ENCODE measurements at regions not wholly inside any gene's neighbourhood (a gene's known extent, or its start where the extent isn't known, plus 50 kb on each side); places are given as distances from the start of the nearest gene placed in this dataset.
"Not testable (repeated sequence)": the region's sequence is repeated elsewhere in the genome, so short reads cannot be mapped to it uniquely, and the experiment has no call there.

GRCh38 chr7:55313671-55314070 is 51.5 kb upstream of the LANCL2 start:
- not testable (repeated sequence) for H3K27me3 ChIP-seq (ENCODE audit: control insufficient read depth, insufficient read depth, low read length)

GRCh38 chr7:55314967-55315366 is 50.2 kb upstream of the LANCL2 start:
- no peak overlapping the region for H3K27ac ChIP-seq (ENCODE audit: low read length)
- no CpG with 5 or more reads among the region's 8 CpGs for WGBS (ENCODE audit: insufficient coverage, insufficient read length)
- H3K4me1 ChIP-seq (ENCODE audit: control insufficient read depth, insufficient read depth, low read length), result no peaks in the 10 kb centered on the region
- H3K27me3 ChIP-seq (ENCODE audit: control insufficient read depth, insufficient read depth, low read length), result no peaks in the 10 kb centered on the region
- no peak for DNase-seq (ENCODE audit: low read depth, low spot score)
- H3K9me3 ChIP-seq (ENCODE audit: control insufficient read depth, insufficient read depth, low read length), result no peaks in the 10 kb centered on the region
- no peak overlapping the region for H3K4me3 ChIP-seq (ENCODE audit: low read length)
- H3K36me3 ChIP-seq (ENCODE audit: control insufficient read depth, insufficient read depth, low read length), result no peaks in the 10 kb centered on the region

More at GRCh38 chr7:55313671-55314070, 51.5 kb upstream of the LANCL2 start:
- H3K4me1 ChIP-seq (ENCODE audit: control insufficient read depth, insufficient read depth, low read length); H3K27ac ChIP-seq (ENCODE audit: low read length); DNase-seq (ENCODE audit: low read depth, low spot score); H3K36me3 ChIP-seq (ENCODE audit: control insufficient read depth, insufficient read depth, low read length); H3K9me3 ChIP-seq (ENCODE audit: control insufficient read depth, insufficient read depth, low read length); H3K4me3 ChIP-seq (ENCODE audit: low read length): not testable (repeated sequence)
- no CpG with 5 or more reads among the region's 5 CpGs for WGBS (ENCODE audit: insufficient coverage, insufficient read length)

Measured in iPS DF 6.9 (cell line).